CD4-positive, CD25-positive, alpha-beta regulatory T cell (primary cell): ENCODE measurements at regions not wholly inside any gene's neighbourhood (a gene's known extent, or its start where the extent isn't known, plus 50 kb on each side); places are given as distances from the start of the nearest gene placed in this dataset.
A peak's percentile ranks its signal among the peaks of the same experiment; 100 is the strongest.
"Not testable (repeated sequence)": the region's sequence is repeated elsewhere in the genome, so short reads cannot be mapped to it uniquely, and the experiment has no call there.

Source experiments
- ATAC-seq, 2 donors: fragments of 150-1000 bp; cut with Tn5 transposase; one replicate each; pipeline ENCODE4 v1.10.0; 2021; ENCODE audit warnings: low read depth in 2 of 2, moderate number of reproducible peaks in 2 of 2, moderate library complexity in 1 of 2
- DNase-seq, 3 donors: peaks; one replicate each; pipeline versions ENCODE4 v3.0.0 to v3.0.0-alpha.2; 2012 to 2022; ENCODE audit warnings: mixed read lengths in 1 of 3
- H3K27ac ChIP-seq: one replicate; pipeline ENCODE4 v1.7.0; 2013; ENCODE audit warnings: mild to moderate bottlenecking, low read length; ENCODE audit not compliant: insufficient read depth, poor library complexity, severe bottlenecking
- H3K27me3 ChIP-seq: one replicate; pipeline ENCODE4 v1.7.0; 2013; ENCODE audit warnings: low read length; ENCODE audit not compliant: control insufficient read depth, insufficient read depth
- H3K36me3 ChIP-seq: one replicate; pipeline ENCODE4 v1.7.0; 2013; ENCODE audit warnings: mild to moderate bottlenecking, low read length, moderate library complexity; ENCODE audit not compliant: control insufficient read depth, insufficient read depth
- H3K4me1 ChIP-seq: 2 replicates; pipeline ENCODE4 v1.7.0; 2013; ENCODE audit warnings: mild to moderate bottlenecking, low read length; ENCODE audit not compliant: insufficient read depth, control insufficient read depth, poor library complexity, severe bottlenecking
- H3K4me3 ChIP-seq: one replicate; pipeline ENCODE4 v1.7.0; 2013; ENCODE audit warnings: low read depth, mild to moderate bottlenecking, low read length, moderate library complexity
- H3K9me3 ChIP-seq, 2 experiments: 1 replicate in 1 of 2; 2 replicates in 1 of 2; pipeline ENCODE4 v1.7.0; 2013; ENCODE audit warnings: low read length in 2 of 2, mild to moderate bottlenecking in 1 of 2, moderate library complexity in 1 of 2; ENCODE audit not compliant: control insufficient read depth in 2 of 2
- H3K27ac Mint-ChIP-seq, 3 donors: one replicate each; pipeline ENCODE4 v1.8.0; 2020 to 2022; ENCODE audit warnings: mild to moderate bottlenecking in 3 of 3, mixed read lengths in 3 of 3, moderate library complexity in 2 of 3
- H3K27me3 Mint-ChIP-seq: one replicate; pipeline ENCODE4 v1.8.0; 2022; ENCODE audit warnings: mild to moderate bottlenecking, mixed read lengths
- H3K36me3 Mint-ChIP-seq: one replicate; pipeline ENCODE4 v1.8.0; 2020; ENCODE audit warnings: mixed read lengths
- H3K4me1 Mint-ChIP-seq, 4 donors: one replicate each; pipeline ENCODE4 v1.8.0; 2020 to 2022; ENCODE audit warnings: mixed read lengths in 4 of 4, mild to moderate bottlenecking in 1 of 4
- H3K4me3 Mint-ChIP-seq, 4 donors: one replicate each; pipeline ENCODE4 v1.8.0; 2020 to 2022; ENCODE audit warnings: mild to moderate bottlenecking in 4 of 4, mixed read lengths in 4 of 4, moderate library complexity in 3 of 4
- H3K9me3 Mint-ChIP-seq, 7 donors: one replicate each; pipeline ENCODE4 v1.8.0; 2020 to 2022; ENCODE audit warnings: mixed read lengths in 7 of 7, mild to moderate bottlenecking in 3 of 7, moderate library complexity in 2 of 7

DNA sequence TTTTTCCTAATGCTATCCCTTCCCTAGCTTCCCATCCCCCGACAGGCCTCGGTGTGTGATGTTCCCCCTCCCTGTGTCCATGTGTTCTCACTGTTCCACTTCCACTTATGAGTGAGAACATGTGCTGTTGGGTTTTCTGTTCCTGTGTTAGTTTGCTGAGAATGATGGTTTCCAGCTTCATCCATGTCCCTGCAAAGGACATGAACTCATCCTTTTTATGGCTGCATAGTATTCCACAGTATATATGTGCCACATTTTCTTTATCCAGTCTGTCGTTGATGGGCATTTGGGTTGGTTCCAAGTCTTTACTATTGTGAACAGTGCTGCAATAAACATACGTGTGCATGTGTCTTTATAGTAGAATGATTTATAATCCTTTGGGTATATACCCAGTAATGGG, 279.2 kb downstream of the KCNRG start:
- H3K4me1 Mint-ChIP-seq: peaks cover 5 to 14% (median 8%) of the 10 kb centered on the region in 4 donors

DNA sequence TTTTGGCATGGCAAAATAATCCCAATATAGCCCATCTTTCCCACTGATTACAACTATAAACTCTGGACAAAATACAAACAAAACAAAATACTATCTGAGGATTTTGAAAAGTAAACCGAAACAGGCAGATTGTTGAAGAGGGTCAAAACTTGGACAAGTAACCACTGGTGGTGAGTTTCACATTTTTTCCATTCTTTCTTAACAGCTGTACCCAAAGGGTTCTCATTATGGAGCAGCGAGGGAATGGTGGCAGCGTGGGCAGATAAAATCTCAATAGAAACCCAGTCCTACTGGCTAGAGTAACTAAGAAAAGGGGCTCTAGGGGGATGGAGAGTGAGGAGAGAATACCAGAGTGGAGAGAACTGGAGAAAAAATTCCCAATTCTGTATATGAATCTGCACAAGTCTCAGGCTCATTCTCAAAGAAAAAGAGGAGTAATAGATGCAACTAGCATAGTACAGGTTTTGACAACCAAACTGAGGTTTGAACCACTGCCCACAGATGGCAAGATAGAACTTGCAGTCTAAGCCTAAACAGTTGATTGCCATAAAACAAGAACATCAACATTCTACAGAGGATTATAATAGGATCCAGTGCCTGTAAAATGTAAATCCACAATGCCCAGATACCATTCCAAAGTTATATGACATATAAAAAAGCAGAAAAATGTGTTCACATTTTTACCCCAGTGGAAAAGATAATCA, 284.5 kb downstream of the KCNRG start:
- Histone ChIP-seq H3K27me3 (no peaks in the 10 kb centered on the region), H3K36me3 (no peaks in the 10 kb centered on the region), H3K4me3 (no peak overlapping the region), H3K9me3 (no peaks in the 10 kb centered on the region), H3K4me1 (no peaks in the 10 kb centered on the region), H3K27ac (no peak overlapping the region)
- no peak for ATAC-seq
- peaks cover 0 to 11% (median 0%) of the 10 kb centered on the region in 7 donors for H3K9me3 Mint-ChIP-seq
- no peak overlapping the region for H3K27ac Mint-ChIP-seq
- no peaks in the 10 kb centered on the region for H3K36me3 Mint-ChIP-seq
- H3K4me3 Mint-ChIP-seq: no peak overlapping the region
- DNase-seq: no peak
- peaks cover 17% of the 10 kb centered on the region for H3K27me3 Mint-ChIP-seq
- peaks cover 4 to 12% (median 6%) of the 10 kb centered on the region in 4 donors for H3K4me1 Mint-ChIP-seq

More for the DNA sequence above, 279.2 kb downstream of the KCNRG start:
- not testable (repeated sequence) for ATAC-seq, H3K4me3 Mint-ChIP-seq, H3K36me3 ChIP-seq, H3K4me3 ChIP-seq, DNase-seq, H3K4me1 ChIP-seq, H3K36me3 Mint-ChIP-seq, H3K27ac Mint-ChIP-seq, H3K9me3 Mint-ChIP-seq, H3K9me3 ChIP-seq, H3K27me3 ChIP-seq, H3K27ac ChIP-seq
- H3K27me3 Mint-ChIP-seq: peaks cover 17% of the 10 kb centered on the region

DNA sequence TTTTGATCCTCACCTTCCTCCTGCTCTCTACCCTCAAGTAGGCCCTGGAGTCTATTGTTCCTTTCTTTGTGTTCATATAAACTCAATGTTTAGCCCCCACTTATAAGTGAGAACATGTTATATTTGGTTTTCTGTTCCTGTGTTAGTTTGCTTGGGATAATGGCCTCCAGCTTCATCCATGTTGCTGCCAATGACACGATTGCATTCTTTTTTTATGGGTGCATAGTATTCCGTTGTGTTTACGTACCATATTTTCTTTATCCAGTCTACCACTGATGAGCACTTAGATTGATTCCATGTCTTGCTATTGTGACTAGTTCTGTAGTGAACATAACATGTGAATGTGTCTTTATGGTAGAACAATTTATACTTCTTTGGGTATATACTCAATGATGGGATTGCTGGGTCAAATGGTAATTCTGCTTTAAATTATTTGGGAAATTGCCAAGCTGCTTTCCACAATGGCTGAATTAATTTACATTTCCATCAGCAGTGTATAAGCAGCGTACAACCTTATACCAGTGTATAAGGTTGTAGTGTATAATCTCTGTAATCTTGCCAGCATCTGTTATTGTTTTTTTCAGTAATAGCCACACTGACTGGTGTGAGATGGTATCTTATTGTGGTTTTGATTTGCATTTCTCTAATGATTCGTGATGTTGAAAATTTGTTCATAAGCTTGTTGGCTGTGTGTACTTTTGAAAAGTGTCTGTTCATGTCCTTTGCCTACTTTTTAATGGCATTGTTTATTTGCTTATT, 288.9 kb downstream of the KCNRG start:
- Mint-ChIP-seq H3K9me3 (peaks cover 0 to 5% (median 1%) of the 10 kb centered on the region in 7 donors), H3K27me3 (no peaks in the 10 kb centered on the region), H3K4me1 (peaks cover 6 to 12% (median 10%) of the 10 kb centered on the region in 4 donors), H3K36me3 (no peaks in the 10 kb centered on the region), H3K27ac (no peak overlapping the region), H3K4me3 (no peak overlapping the region)
- H3K4me1 ChIP-seq: no peaks in the 10 kb centered on the region
- H3K4me3 ChIP-seq: no peak overlapping the region
- no peaks in the 10 kb centered on the region for H3K36me3 ChIP-seq
- H3K27me3 ChIP-seq: no peaks in the 10 kb centered on the region
- H3K9me3 ChIP-seq: no peaks in the 10 kb centered on the region
- DNase-seq (no peak), ATAC-seq (no peak)
- no peak overlapping the region for H3K27ac ChIP-seq

DNA sequence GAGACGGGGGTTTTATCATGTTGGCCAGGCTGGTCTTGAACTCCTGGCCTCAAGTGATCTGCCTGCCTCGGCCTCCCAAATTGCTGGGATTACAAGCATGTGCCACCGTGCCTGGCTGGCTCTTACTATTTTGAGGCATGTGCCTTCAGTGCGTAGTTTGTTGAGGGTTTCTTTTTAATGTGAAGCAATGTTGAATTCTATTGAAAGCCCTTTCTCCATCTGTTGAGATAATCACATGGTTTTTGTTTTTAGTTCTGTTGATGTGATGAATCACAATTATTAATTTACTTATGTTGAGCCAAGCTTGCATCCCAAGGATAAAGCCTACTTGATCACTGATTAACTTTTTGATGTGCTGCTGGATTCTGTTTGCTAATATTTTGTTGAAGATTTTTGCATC, 290.9 kb downstream of the KCNRG start:
- no peaks in the 10 kb centered on the region for H3K9me3 ChIP-seq
- H3K36me3 ChIP-seq: no peaks in the 10 kb centered on the region
- H3K4me1 Mint-ChIP-seq: peaks cover 9 to 23% (median 15%) of the 10 kb centered on the region in 4 donors
- ATAC-seq (no peak), DNase-seq (no peak)
- H3K36me3 Mint-ChIP-seq: no peaks in the 10 kb centered on the region
- H3K4me1 ChIP-seq: peaks cover 7% of the 10 kb centered on the region
- no peaks in the 10 kb centered on the region for H3K27me3 ChIP-seq
- no peak overlapping the region for H3K27ac ChIP-seq
- no peak overlapping the region for H3K27ac Mint-ChIP-seq
- H3K4me3 Mint-ChIP-seq: no peak overlapping the region
- no peak overlapping the region for H3K4me3 ChIP-seq
- no peaks in the 10 kb centered on the region for H3K27me3 Mint-ChIP-seq
- H3K9me3 Mint-ChIP-seq: peaks cover 0 to 5% (median 0%) of the 10 kb centered on the region in 7 donors

DNA sequence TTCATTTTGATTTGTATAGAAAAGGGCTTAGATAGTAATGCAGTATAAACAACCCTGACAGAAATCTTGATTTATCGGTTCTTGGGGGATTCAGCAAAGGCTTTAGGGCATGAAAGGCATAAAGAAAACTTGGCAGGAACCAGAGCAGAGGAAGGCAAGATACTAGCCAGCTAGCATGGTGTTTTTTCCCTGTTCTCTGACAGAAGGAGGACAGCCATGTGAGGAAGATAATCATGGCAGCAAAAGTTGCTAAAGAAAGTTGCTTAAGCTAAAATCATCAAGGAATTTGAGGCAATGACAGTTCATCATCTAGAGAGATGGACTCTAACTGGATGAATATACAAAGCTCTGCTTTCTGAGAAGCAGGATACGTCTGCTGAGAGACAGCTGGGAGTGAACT, 294.1 kb downstream of the KCNRG start:
- no peaks in the 10 kb centered on the region for H3K36me3 ChIP-seq
- H3K4me3 ChIP-seq: peak overlapping the region; percentile 10
- no peaks in the 10 kb centered on the region for H3K27me3 ChIP-seq
- H3K4me3 Mint-ChIP-seq: no peak overlapping the region
- ATAC-seq: no peak
- peak overlapping the region in 2 of 3 donors; percentile 15 to 53 for H3K27ac Mint-ChIP-seq
- peaks cover 4% of the 10 kb centered on the region for H3K27me3 Mint-ChIP-seq
- no peak overlapping the region for H3K27ac ChIP-seq
- H3K4me1 Mint-ChIP-seq: peaks cover 5 to 23% (median 14%) of the 10 kb centered on the region in 4 donors
- H3K36me3 Mint-ChIP-seq: no peaks in the 10 kb centered on the region
- H3K9me3 ChIP-seq: no peaks in the 10 kb centered on the region
- peaks cover 7% of the 10 kb centered on the region for H3K4me1 ChIP-seq
- DNase-seq: no peak
- peaks cover 0 to 5% (median 0%) of the 10 kb centered on the region in 7 donors for H3K9me3 Mint-ChIP-seq

DNA sequence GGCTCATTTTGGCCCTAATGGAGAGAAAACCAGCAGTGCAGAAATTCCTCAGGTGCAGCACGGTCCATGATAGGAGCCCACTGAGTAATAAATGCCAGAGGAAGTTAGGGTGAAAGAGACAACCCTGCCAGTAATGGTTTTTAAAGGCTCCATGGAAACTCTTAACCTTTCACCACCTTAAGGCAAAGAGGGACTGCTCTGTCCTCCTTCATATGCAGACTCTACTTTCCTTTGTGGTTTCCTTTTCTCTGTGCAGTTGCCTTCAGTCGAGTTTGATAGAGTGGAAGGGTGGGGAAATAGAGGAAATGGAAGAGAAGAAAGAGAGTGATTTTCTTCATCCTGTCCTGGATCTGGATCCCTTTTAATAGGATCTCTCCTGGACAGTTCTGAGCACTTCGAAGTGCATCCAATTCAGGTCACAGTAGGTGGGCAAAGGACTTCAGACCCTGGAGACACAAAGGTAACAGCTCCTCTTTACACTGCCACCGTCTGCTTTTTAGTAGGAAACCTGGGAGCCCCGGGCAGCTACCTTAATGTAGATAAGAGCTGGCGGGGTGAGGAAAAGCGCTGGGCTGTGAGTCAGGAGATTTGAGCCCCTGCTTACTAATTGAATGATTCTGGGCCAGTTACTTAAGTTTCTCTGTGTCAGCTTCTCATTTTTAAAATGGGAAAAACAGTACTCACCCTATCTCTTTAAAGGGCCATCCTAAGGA, 294.8 kb downstream of the KCNRG start:
- no peak for DNase-seq
- no peaks in the 10 kb centered on the region for H3K36me3 ChIP-seq
- H3K4me1 ChIP-seq: peaks cover 7% of the 10 kb centered on the region
- Mint-ChIP-seq H3K4me1 (peaks cover 5 to 18% (median 11%) of the 10 kb centered on the region in 4 donors), H3K9me3 (peaks cover 0 to 5% (median 0%) of the 10 kb centered on the region in 7 donors), H3K4me3 (no peak overlapping the region), H3K27me3 (peaks cover 4% of the 10 kb centered on the region), H3K36me3 (no peaks in the 10 kb centered on the region), H3K27ac (peak overlapping the region; percentile 3 to 15 (median 10))
- ATAC-seq: no peak
- H3K9me3 ChIP-seq: no peaks in the 10 kb centered on the region
- H3K27ac ChIP-seq: no peak overlapping the region
- H3K4me3 ChIP-seq: peak overlapping the region; percentile 20
- H3K27me3 ChIP-seq: no peaks in the 10 kb centered on the region

DNA sequence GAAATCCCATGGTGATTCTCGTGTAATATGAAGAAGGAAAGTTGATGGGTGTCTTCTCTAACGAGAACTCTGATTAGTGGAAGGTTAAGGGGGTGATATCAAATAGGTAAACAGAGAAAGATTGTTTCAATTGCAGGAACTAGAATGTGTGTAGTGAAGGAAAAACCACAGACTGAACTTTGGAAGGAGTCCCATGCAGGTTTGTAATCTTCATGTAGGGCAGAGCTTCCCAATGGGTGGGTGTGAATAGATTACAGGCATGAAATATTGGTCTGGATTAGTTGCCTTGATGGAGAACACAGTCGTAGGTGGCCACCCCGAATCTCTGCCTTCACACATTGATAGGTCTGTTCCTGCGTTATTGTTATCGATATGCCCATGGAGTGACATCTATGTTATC, 295.5 kb downstream of the KCNRG start:
- ATAC-seq (no peak), DNase-seq (no peak)
- Mint-ChIP-seq H3K27ac (no peak overlapping the region), H3K27me3 (peaks cover 4% of the 10 kb centered on the region), H3K4me3 (no peak overlapping the region), H3K4me1 (peaks cover 5 to 18% (median 11%) of the 10 kb centered on the region in 4 donors), H3K36me3 (no peaks in the 10 kb centered on the region), H3K9me3 (peaks cover 0 to 5% (median 0%) of the 10 kb centered on the region in 7 donors)
- Histone ChIP-seq H3K4me1 (peaks cover 7% of the 10 kb centered on the region), H3K27ac (no peak overlapping the region), H3K27me3 (no peaks in the 10 kb centered on the region), H3K4me3 (no peak overlapping the region), H3K36me3 (no peaks in the 10 kb centered on the region), H3K9me3 (no peaks in the 10 kb centered on the region)
